Mesenchymal stem cell (in vitro differentiated cells and primary cell): ENCODE measurements at regions not wholly inside any gene's neighbourhood (a gene's known extent, or its start where the extent isn't known, plus 50 kb on each side); places are given as distances from the start of the nearest gene placed in this dataset.

Source experiments
- DNase-seq: peaks from one replicate; pipeline ENCODE4 v3.0.0-alpha.2; 2013
- H2AFZ ChIP-seq: one replicate; pipeline ENCODE4 v1.6.1; 2013; ENCODE audit warnings: low read depth, mild to moderate bottlenecking, control low read depth, inconsistent platforms, low read length, moderate library complexity
- H2AK5ac ChIP-seq: 2 replicates; pipeline ENCODE4 v1.6.1; 2013; ENCODE audit warnings: low read length, moderate library complexity, mild to moderate bottlenecking, inconsistent platforms; ENCODE audit not compliant: severe bottlenecking
- H2BK120ac ChIP-seq: one replicate; pipeline ENCODE4 v1.6.1; 2013; ENCODE audit warnings: low read depth, mild to moderate bottlenecking, inconsistent platforms, low read length, moderate library complexity
- H2BK12ac ChIP-seq, 2 experiments: one replicate each; pipeline ENCODE4 v1.6.1; 2013; ENCODE audit warnings: inconsistent platforms in 2 of 2, low read length in 2 of 2, mild to moderate bottlenecking in 2 of 2, moderate library complexity in 2 of 2, control low read depth in 1 of 2
- H2BK15ac ChIP-seq: one replicate; pipeline ENCODE4 v1.6.1; 2013; ENCODE audit warnings: mild to moderate bottlenecking, low read depth, inconsistent platforms; ENCODE audit not compliant: poor library complexity, severe bottlenecking
- H2BK5ac ChIP-seq: 2 replicates; pipeline ENCODE4 v1.6.1; 2013; ENCODE audit warnings: low read depth, mild to moderate bottlenecking, low read length, control low read depth, inconsistent platforms; ENCODE audit not compliant: poor library complexity, severe bottlenecking
- H3K14ac ChIP-seq, 2 experiments: one replicate each; pipeline ENCODE4 v1.6.1; 2013; ENCODE audit warnings: inconsistent platforms in 2 of 2, low read length in 2 of 2, control low read depth in 1 of 2, mild to moderate bottlenecking in 1 of 2, moderate library complexity in 1 of 2
- H3K18ac ChIP-seq, 2 experiments: one replicate each; pipeline ENCODE4 v1.6.1; 2013; ENCODE audit warnings: inconsistent platforms in 2 of 2, low read length in 2 of 2, control low read depth in 1 of 2, low read depth in 1 of 2, mild to moderate bottlenecking in 1 of 2
- H3K23ac ChIP-seq, 2 experiments: one replicate each; pipeline ENCODE4 v1.6.1; 2013; ENCODE audit warnings: inconsistent platforms in 2 of 2, low read length in 2 of 2, mild to moderate bottlenecking in 2 of 2, moderate library complexity in 2 of 2, control low read depth in 1 of 2
- H3K27ac ChIP-seq: 2 replicates; pipeline ENCODE4 v1.5.1; 2013; ENCODE audit warnings: mild to moderate bottlenecking, moderate library complexity, low read length, control low read depth, inconsistent platforms; ENCODE audit not compliant: poor library complexity, severe bottlenecking
- H3K27me3 ChIP-seq, 2 experiments: 2 replicates each; pipeline versions ENCODE4 v1.6.1 to v1.7.0; 2013; ENCODE audit warnings: low read length in 2 of 2, mild to moderate bottlenecking in 2 of 2, moderate library complexity in 2 of 2, control low read depth in 1 of 2, inconsistent platforms in 1 of 2; ENCODE audit not compliant: control insufficient read depth in 1 of 2, insufficient read depth in 1 of 2
- H3K36me3 ChIP-seq, 2 experiments: 2 replicates each; pipeline versions ENCODE4 v1.6.1 to v1.7.0; 2013; ENCODE audit warnings: low read length in 2 of 2, control low read depth in 1 of 2, inconsistent platforms in 1 of 2, low read depth in 1 of 2, mild to moderate bottlenecking in 1 of 2; ENCODE audit not compliant: insufficient read depth in 2 of 2, control insufficient read depth in 1 of 2
- H3K4ac ChIP-seq, 2 experiments: one replicate each; pipeline ENCODE4 v1.6.1; 2013; ENCODE audit warnings: inconsistent platforms in 2 of 2, low read length in 2 of 2, mild to moderate bottlenecking in 2 of 2, moderate library complexity in 2 of 2, control low read depth in 1 of 2, low read depth in 1 of 2
- H3K4me1 ChIP-seq: 2 replicates; pipeline ENCODE4 v1.6.1; 2013; ENCODE audit warnings: low read depth, low read length, control low read depth; ENCODE audit not compliant: control insufficient read depth, insufficient read depth
- H3K4me2 ChIP-seq: 2 replicates; pipeline ENCODE4 v1.6.1; 2013; ENCODE audit warnings: low read length, mild to moderate bottlenecking, inconsistent platforms; ENCODE audit not compliant: poor library complexity, severe bottlenecking
- H3K4me3 ChIP-seq, 2 experiments: 2 replicates each; pipeline versions ENCODE4 v1.5.1 to v1.7.0; 2013; ENCODE audit warnings: low read length in 2 of 2, mild to moderate bottlenecking in 2 of 2, control low read depth in 1 of 2, low read depth in 1 of 2; ENCODE audit not compliant: insufficient read depth in 1 of 2
- H3K79me1 ChIP-seq: replicated peaks from 2 replicates; pipeline ENCODE4 v1.6.1; 2013; ENCODE audit warnings: mild to moderate bottlenecking, control low read depth, low read length, inconsistent platforms; ENCODE audit not compliant: poor library complexity, severe bottlenecking
- H3K9ac ChIP-seq: 2 replicates; pipeline ENCODE4 v1.7.0; 2013; ENCODE audit warnings: mild to moderate bottlenecking, low read length, moderate library complexity
- H3K9me3 ChIP-seq: 2 replicates; pipeline ENCODE4 v1.7.0; 2013; ENCODE audit warnings: mild to moderate bottlenecking, low read length; ENCODE audit not compliant: control insufficient read depth
- H4K8ac ChIP-seq: one replicate; pipeline ENCODE4 v1.6.1; 2013; ENCODE audit warnings: inconsistent platforms, mild to moderate bottlenecking, low read length, moderate library complexity
- H4K91ac ChIP-seq: one replicate; pipeline ENCODE4 v1.6.1; 2013; ENCODE audit warnings: mild to moderate bottlenecking, low read length, inconsistent platforms
- WGBS: methylation state at CpG from one replicate; pipeline ENCODE4 v1.1.7; 2013; ENCODE audit warnings: mixed read lengths; 5-methylcytosine and 5-hydroxymethylcytosine counted together

GRCh38 chr5:84961193-84961592, 576.5 kb upstream of the EDIL3 start:
- Histone ChIP-seq H2AFZ (no peak overlapping the region), H4K91ac (no peak overlapping the region), H3K18ac (no peak overlapping the region), H3K9ac (no peak overlapping the region), H3K27ac (no peak overlapping the region), H2BK12ac (no peak overlapping the region), H2AK5ac (no peak overlapping the region), H2BK5ac (no peak overlapping the region), H3K27me3 (no peaks in the 10 kb centered on the region), H3K79me1 (no peaks in the 10 kb centered on the region), H3K9me3 (peaks cover 10% of the 10 kb centered on the region), H3K4me3 (no peak overlapping the region), H3K14ac (no peak overlapping the region), H2BK15ac (no peak overlapping the region), H3K4me2 (no peak overlapping the region), H3K23ac (no peak overlapping the region), H3K4me1 (peaks cover 1% of the 10 kb centered on the region), H3K36me3 (no peaks in the 10 kb centered on the region), H3K4ac (no peak overlapping the region), H2BK120ac (no peak overlapping the region), H4K8ac (no peak overlapping the region)
- no peak for DNase-seq
- 99% methylated on average over 9 of the region's 9 CpGs for WGBS

GRCh38 chr5:84961903-84962302, 577.2 kb upstream of the EDIL3 start:
- H3K27ac ChIP-seq = no peak overlapping the region
- no peak overlapping the region for H4K91ac ChIP-seq
- H2AK5ac ChIP-seq = no peak overlapping the region
- H3K14ac ChIP-seq = peak overlapping the region in 1 of 2 experiments; percentile 35
- H3K9me3 ChIP-seq = peaks cover 10% of the 10 kb centered on the region
- H3K4me2 ChIP-seq = no peak overlapping the region
- H3K18ac ChIP-seq = no peak overlapping the region
- no peak overlapping the region for H3K4ac ChIP-seq
- H3K27me3 ChIP-seq = no peaks in the 10 kb centered on the region
- H3K79me1 ChIP-seq = no peaks in the 10 kb centered on the region
- H4K8ac ChIP-seq = no peak overlapping the region
- no peak overlapping the region for H2BK120ac ChIP-seq
- WGBS = 72% methylated on average over 2 of the region's 3 CpGs
- H2AFZ ChIP-seq = no peak overlapping the region
- peaks cover 1% of the 10 kb centered on the region for H3K4me1 ChIP-seq
- H2BK15ac ChIP-seq = no peak overlapping the region
- no peak overlapping the region for H3K9ac ChIP-seq
- no peaks in the 10 kb centered on the region for H3K36me3 ChIP-seq
- no peak overlapping the region for H3K23ac ChIP-seq
- H2BK12ac ChIP-seq = no peak overlapping the region
- H3K4me3 ChIP-seq = no peak overlapping the region
- H2BK5ac ChIP-seq = no peak overlapping the region
- DNase-seq = no peak

GRCh38 chr5:84983093-84983492, 598.4 kb upstream of the EDIL3 start:
- Histone ChIP-seq H4K91ac (no peak overlapping the region), H3K4ac (no peak overlapping the region), H2BK12ac (no peak overlapping the region), H3K27ac (no peak overlapping the region), H3K79me1 (no peaks in the 10 kb centered on the region), H2BK15ac (no peak overlapping the region), H3K4me3 (no peak overlapping the region), H3K36me3 (no peaks in the 10 kb centered on the region), H2BK120ac (no peak overlapping the region), H3K4me2 (no peak overlapping the region), H3K23ac (no peak overlapping the region), H3K18ac (no peak overlapping the region), H2AFZ (no peak overlapping the region), H3K4me1 (no peaks in the 10 kb centered on the region), H4K8ac (no peak overlapping the region), H3K27me3 (no peaks in the 10 kb centered on the region), H3K9ac (no peak overlapping the region), H2AK5ac (no peak overlapping the region), H2BK5ac (no peak overlapping the region), H3K14ac (no peak overlapping the region), H3K9me3 (no peaks in the 10 kb centered on the region)
- WGBS = no CpG with 5 or more reads among the region's 2 CpGs
- no peak for DNase-seq

GRCh38 chr5:84985148-84985547, 600.5 kb upstream of the EDIL3 start:
- no peak overlapping the region for H3K14ac ChIP-seq
- H3K4ac ChIP-seq = no peak overlapping the region
- no peak overlapping the region for H3K18ac ChIP-seq
- no peak for DNase-seq
- no peak overlapping the region for H3K4me2 ChIP-seq
- no peaks in the 10 kb centered on the region for H3K79me1 ChIP-seq
- no peak overlapping the region for H3K9ac ChIP-seq
- no peak overlapping the region for H2BK12ac ChIP-seq
- H2AFZ ChIP-seq = no peak overlapping the region
- no peak overlapping the region for H3K27ac ChIP-seq
- H3K36me3 ChIP-seq = no peaks in the 10 kb centered on the region
- H4K91ac ChIP-seq = no peak overlapping the region
- H2AK5ac ChIP-seq = no peak overlapping the region
- WGBS = 44% methylated on average over 3 of the region's 3 CpGs
- H2BK120ac ChIP-seq = no peak overlapping the region
- H3K4me3 ChIP-seq = no peak overlapping the region
- H3K4me1 ChIP-seq = no peaks in the 10 kb centered on the region
- H2BK5ac ChIP-seq = no peak overlapping the region
- H3K9me3 ChIP-seq = no peaks in the 10 kb centered on the region
- H4K8ac ChIP-seq = no peak overlapping the region
- H3K23ac ChIP-seq = no peak overlapping the region
- no peak overlapping the region for H2BK15ac ChIP-seq
- H3K27me3 ChIP-seq = no peaks in the 10 kb centered on the region
